ENCODE measurements at regions not wholly inside any gene's neighbourhood (a gene's known extent, or its start where the extent isn't known, plus 50 kb on each side); places are given as distances from the start of the nearest gene placed in this dataset.

GRCh38 chr10:62453274-62453673, 79.1 kb downstream of the ZNF365 start:
- Mint-ChIP-seq H3K4me3 (no peak overlapping the region), H3K27ac (no peak overlapping the region), H3K36me3 (no peaks in the 10 kb centered on the region), H3K9me3 (ENCODE audit: low read depth) (peaks cover 4% of the 10 kb centered on the region), H3K4me1 (ENCODE audit: low read depth) (peaks cover 7% of the 10 kb centered on the region), H3K27me3 (peaks cover 5% of the 10 kb centered on the region)

GRCh38 chr10:62454687-62455397, 80.7 kb downstream of the ZNF365 start:
- Mint-ChIP-seq H3K27ac (no peak overlapping the region), H3K27me3 (peaks cover 5% of the 10 kb centered on the region), H3K9me3 (ENCODE audit: low read depth) (peaks cover 4% of the 10 kb centered on the region), H3K36me3 (no peaks in the 10 kb centered on the region), H3K4me1 (ENCODE audit: low read depth) (peaks cover 7% of the 10 kb centered on the region), H3K4me3 (no peak overlapping the region)

- H3K27ac Mint-ChIP-seq, result no peak overlapping the region
- H3K4me1 Mint-ChIP-seq (ENCODE audit: low read depth), result peaks cover 7% of the 10 kb centered on the region
- H3K4me3 Mint-ChIP-seq, result no peak overlapping the region
- peaks cover 5% of the 10 kb centered on the region for H3K27me3 Mint-ChIP-seq
- peaks cover 4% of the 10 kb centered on the region for H3K9me3 Mint-ChIP-seq (ENCODE audit: low read depth)
- H3K36me3 Mint-ChIP-seq, result no peaks in the 10 kb centered on the region
These were observed 82.5 kb downstream of the ZNF365 start for GRCh38 chr10:62456611-62457101.

- Mint-ChIP-seq H3K9me3 (ENCODE audit: low read depth) (peaks cover 4% of the 10 kb centered on the region), H3K27me3 (peaks cover 5% of the 10 kb centered on the region), H3K27ac (no peak overlapping the region), H3K4me1 (ENCODE audit: low read depth) (peaks cover 7% of the 10 kb centered on the region), H3K4me3 (no peak overlapping the region), H3K36me3 (no peaks in the 10 kb centered on the region)
These were observed 83.0 kb downstream of the ZNF365 start for GRCh38 chr10:62457196-62457595.

GRCh38 chr10:62457598-62457997, 83.4 kb downstream of the ZNF365 start:
- Mint-ChIP-seq H3K4me3 (no peak overlapping the region), H3K36me3 (no peaks in the 10 kb centered on the region)

GRCh38 chr10:62459072-62459471, 84.9 kb downstream of the ZNF365 start:
- peaks cover 7% of the 10 kb centered on the region for H3K4me1 Mint-ChIP-seq (ENCODE audit: low read depth)
- no peak overlapping the region for H3K4me3 Mint-ChIP-seq
- no peaks in the 10 kb centered on the region for H3K9me3 Mint-ChIP-seq (ENCODE audit: low read depth)
- no peaks in the 10 kb centered on the region for H3K36me3 Mint-ChIP-seq
- peaks cover 3% of the 10 kb centered on the region for H3K27me3 Mint-ChIP-seq
- H3K27ac Mint-ChIP-seq, result no peak overlapping the region

More at GRCh38 chr10:62457598-62457997, 83.4 kb downstream of the ZNF365 start:
- H3K27ac Mint-ChIP-seq, result no peak overlapping the region
- H3K4me1 Mint-ChIP-seq (ENCODE audit: low read depth), result peaks cover 7% of the 10 kb centered on the region
- peaks cover 4% of the 10 kb centered on the region for H3K9me3 Mint-ChIP-seq (ENCODE audit: low read depth)
- peaks cover 5% of the 10 kb centered on the region for H3K27me3 Mint-ChIP-seq

GRCh38 chr10:62459500-62459899, 85.3 kb downstream of the ZNF365 start:
- Mint-ChIP-seq H3K27ac (no peak overlapping the region), H3K4me1 (ENCODE audit: low read depth) (peaks cover 7% of the 10 kb centered on the region), H3K4me3 (no peak overlapping the region), H3K27me3 (peaks cover 3% of the 10 kb centered on the region), H3K36me3 (no peaks in the 10 kb centered on the region), H3K9me3 (ENCODE audit: low read depth) (no peaks in the 10 kb centered on the region)

GRCh38 chr10:62460393-62460792, 86.2 kb downstream of the ZNF365 start:
- no peak overlapping the region for H3K4me3 Mint-ChIP-seq
- no peaks in the 10 kb centered on the region for H3K36me3 Mint-ChIP-seq
- H3K9me3 Mint-ChIP-seq (ENCODE audit: low read depth), result no peaks in the 10 kb centered on the region
- peaks cover 3% of the 10 kb centered on the region for H3K27me3 Mint-ChIP-seq
- H3K4me1 Mint-ChIP-seq (ENCODE audit: low read depth), result peaks cover 7% of the 10 kb centered on the region
- no peak overlapping the region for H3K27ac Mint-ChIP-seq

GRCh38 chr10:62461120-62461519, 87.0 kb downstream of the ZNF365 start:
- no peaks in the 10 kb centered on the region for H3K36me3 Mint-ChIP-seq
- H3K4me3 Mint-ChIP-seq, result no peak overlapping the region
- no peak overlapping the region for H3K27ac Mint-ChIP-seq
- H3K9me3 Mint-ChIP-seq (ENCODE audit: low read depth), result no peaks in the 10 kb centered on the region
- H3K27me3 Mint-ChIP-seq, result no peaks in the 10 kb centered on the region
- peaks cover 7% of the 10 kb centered on the region for H3K4me1 Mint-ChIP-seq (ENCODE audit: low read depth)

- Mint-ChIP-seq H3K9me3 (ENCODE audit: low read depth) (no peaks in the 10 kb centered on the region), H3K4me3 (no peak overlapping the region), H3K27me3 (peaks cover 1% of the 10 kb centered on the region), H3K4me1 (ENCODE audit: low read depth) (peaks cover 5% of the 10 kb centered on the region), H3K36me3 (peaks cover 3% of the 10 kb centered on the region), H3K27ac (no peak overlapping the region)
These were observed 88.3 kb downstream of the ZNF365 start for GRCh38 chr10:62462461-62462860.

GRCh38 chr10:62463364-62463763, 89.2 kb downstream of the ZNF365 start:
- H3K4me1 Mint-ChIP-seq (ENCODE audit: low read depth), result no peaks in the 10 kb centered on the region
- H3K4me3 Mint-ChIP-seq, result no peak overlapping the region
- no peaks in the 10 kb centered on the region for H3K9me3 Mint-ChIP-seq (ENCODE audit: low read depth)
- no peak overlapping the region for H3K27ac Mint-ChIP-seq
- peaks cover 3% of the 10 kb centered on the region for H3K36me3 Mint-ChIP-seq
- peaks cover 1% of the 10 kb centered on the region for H3K27me3 Mint-ChIP-seq

GRCh38 chr10:62464308-62464707, 90.1 kb downstream of the ZNF365 start:
- Mint-ChIP-seq H3K27ac (no peak overlapping the region), H3K4me1 (ENCODE audit: low read depth) (no peaks in the 10 kb centered on the region), H3K27me3 (peaks cover 1% of the 10 kb centered on the region), H3K4me3 (no peak overlapping the region), H3K36me3 (peaks cover 3% of the 10 kb centered on the region), H3K9me3 (ENCODE audit: low read depth) (no peaks in the 10 kb centered on the region)

- no peaks in the 10 kb centered on the region for H3K9me3 Mint-ChIP-seq (ENCODE audit: low read depth)
- peaks cover 3% of the 10 kb centered on the region for H3K36me3 Mint-ChIP-seq
- no peak overlapping the region for H3K27ac Mint-ChIP-seq
- peaks cover 1% of the 10 kb centered on the region for H3K27me3 Mint-ChIP-seq
- no peaks in the 10 kb centered on the region for H3K4me1 Mint-ChIP-seq (ENCODE audit: low read depth)
- H3K4me3 Mint-ChIP-seq, result no peak overlapping the region
These were observed 92.4 kb downstream of the ZNF365 start for GRCh38 chr10:62466590-62466989.

- Mint-ChIP-seq H3K9me3 (ENCODE audit: low read depth) (no peaks in the 10 kb centered on the region), H3K36me3 (peaks cover 3% of the 10 kb centered on the region), H3K27me3 (peaks cover 7% of the 10 kb centered on the region), H3K27ac (no peak overlapping the region), H3K4me1 (ENCODE audit: low read depth) (no peaks in the 10 kb centered on the region), H3K4me3 (no peak overlapping the region)
These were observed 93.4 kb downstream of the ZNF365 start for GRCh38 chr10:62467527-62467926.

- Mint-ChIP-seq H3K27me3 (peaks cover 7% of the 10 kb centered on the region), H3K36me3 (peaks cover 3% of the 10 kb centered on the region), H3K9me3 (ENCODE audit: low read depth) (no peaks in the 10 kb centered on the region), H3K4me1 (ENCODE audit: low read depth) (no peaks in the 10 kb centered on the region), H3K27ac (no peak overlapping the region), H3K4me3 (no peak overlapping the region)
These were observed 97.5 kb downstream of the ZNF365 start for GRCh38 chr10:62471711-62472110.

GRCh38 chr10:62473241-62473640, 99.1 kb downstream of the ZNF365 start:
- Mint-ChIP-seq H3K27me3 (peaks cover 6% of the 10 kb centered on the region), H3K9me3 (ENCODE audit: low read depth) (no peaks in the 10 kb centered on the region), H3K4me1 (ENCODE audit: low read depth) (no peaks in the 10 kb centered on the region), H3K27ac (no peak overlapping the region), H3K4me3 (no peak overlapping the region), H3K36me3 (no peaks in the 10 kb centered on the region)

All from activated naive CD8-positive, alpha-beta T cell (primary cell).